ENCODE measurements at regions not wholly inside any gene's neighbourhood (a gene's known extent, or its start where the extent isn't known, plus 50 kb on each side); places are given as distances from the start of the nearest gene placed in this dataset.

- Histone ChIP-seq H2BK20ac (ENCODE audit: low read length) (no peak overlapping the region), H3K79me2 (ENCODE audit: control insufficient read depth in 1 of 2, insufficient read depth in 2 of 2, low read length in 2 of 2) (no peaks in the 10 kb centered on the region), H3K14ac (ENCODE audit: insufficient read length) (no peak overlapping the region), H3K4me2 (ENCODE audit: insufficient read depth in 1 of 2, low read depth in 2 of 2, low read length in 2 of 2) (no peak overlapping the region), H3K27ac (ENCODE audit: low read depth, low read length) (no peak overlapping the region), H3K4ac (replicated peaks; ENCODE audit: insufficient read length, low read depth, low read length) (no peak overlapping the region), H3K56ac (replicated peaks; ENCODE audit: insufficient read length, low read depth, low read length) (no peak overlapping the region), H2BK5ac (ENCODE audit: low read depth, low read length) (no peak overlapping the region), H4K91ac (replicated peaks; ENCODE audit: insufficient read length, low read length) (no peak overlapping the region), H2BK15ac (ENCODE audit: low read length) (no peak overlapping the region), H3K27me3 (replicated peaks in 1 of 4; ENCODE audit: control insufficient read depth in 3 of 4, extremely low read depth in 1 of 4, insufficient read depth in 3 of 4, low read length in 3 of 4) (no peaks in the 10 kb centered on the region), H3K18ac (ENCODE audit: extremely low read depth, low read length) (no peak overlapping the region), H3K23me2 (ENCODE audit: low read depth, low read length) (no peaks in the 10 kb centered on the region), H4K8ac (ENCODE audit: extremely low read depth, insufficient read depth, low read length) (no peak overlapping the region), H2AK5ac (ENCODE audit: low read depth, low read length) (no peak overlapping the region), H2AFZ (ENCODE audit: low read length) (no peak overlapping the region), H2BK12ac (ENCODE audit: low read depth, low read length) (no peak overlapping the region), H3K36me3 (ENCODE audit: control insufficient read depth in 2 of 4, insufficient read depth in 4 of 4, low read length in 3 of 4) (no peaks in the 10 kb centered on the region), H4K5ac (ENCODE audit: insufficient read length, low read depth, low read length) (no peak overlapping the region), H3K4me1 (replicated peaks in 1 of 4; ENCODE audit: control insufficient read depth in 3 of 4, insufficient read depth in 4 of 4, low read length in 3 of 4) (no peaks in the 10 kb centered on the region), H4K20me1 (replicated peaks in 1 of 2; ENCODE audit: control insufficient read depth in 1 of 2, insufficient read depth in 2 of 2, low read length in 2 of 2) (no peaks in the 10 kb centered on the region), H3K9me3 (ENCODE audit: insufficient read depth in 2 of 2, low read depth in 1 of 2, low read length in 1 of 2) (no peaks in the 10 kb centered on the region), H3K79me1 (ENCODE audit: low read depth, low read length) (no peaks in the 10 kb centered on the region), H3K9ac (replicated peaks in 1 of 4; ENCODE audit: extremely low read depth in 1 of 4, low read depth in 3 of 4, low read length in 3 of 4) (no peak overlapping the region), H2BK120ac (replicated peaks; ENCODE audit: low read depth, low read length) (no peak overlapping the region), H3K4me3 (ENCODE audit: extremely low read depth in 1 of 4, insufficient read depth in 2 of 4, low read depth in 3 of 4, low read length in 4 of 4) (no peak overlapping the region), H3K23ac (ENCODE audit: insufficient read length) (no peak overlapping the region)
- FAIRE-seq (no peak), DNase-seq (ENCODE audit: low read depth in 1 of 2, low spot score in 2 of 2) (no peak)
- POLR2A ChIA-PET (ENCODE audit: partially characterized antibody), result no interaction called here
- 77% methylated on average over 5 of the region's 5 CpGs; no CpG with 5 or more reads in 1 of the 2 experiments for WGBS, 2 experiments (ENCODE audit: extremely low coverage in 1 of 2, insufficient coverage in 1 of 2, insufficient read length in 1 of 2, insufficient replicate concordance in 2 of 2, low coverage in 1 of 2, low lambda C conversion rate in 2 of 2, missing lambda C conversion rate in 1 of 2)
- TF ChIP-seq RAD21 (IDR thresholded peaks at IDR 0.05 in 1 of 2, conservative IDR thresholded peaks at IDR 0.05 in 1 of 2; ENCODE audit: low read depth in 2 of 2, low read length in 2 of 2) (0 out of 4 replicates have a peak, but pooled peaks of 1 of the 2 experiments have one; percentile 2), SIX5 (IDR thresholded peaks at IDR 0.05; ENCODE audit: low read depth, low read length) (no peak), TCF12 (IDR thresholded peaks at IDR 0.05; ENCODE audit: low read depth, low read length) (peak; percentile 21; the same call in 1 of the 2 replicates), GTF2F1 (IDR thresholded peaks at IDR 0.05; ENCODE audit: borderline replicate concordance, low read depth, low read length) (no peak)
- CTCF ChIA-PET (ENCODE audit: partially characterized antibody), result interaction anchor here (0.8 to 1.4 kb wide), 5 partner anchors 21 to 753 kb away, joined by 3 to 4 read pairs (median 3); no protein-coding TSS in a partner anchor
Measured at GRCh38 chr2:16482460-16482859, 183.2 kb downstream of the CYRIA start.

All from H1 (cell line).